ENCODE measurements at regions not wholly inside any gene's neighbourhood (a gene's known extent, or its start where the extent isn't known, plus 50 kb on each side); places are given as distances from the start of the nearest gene placed in this dataset.

DNA sequence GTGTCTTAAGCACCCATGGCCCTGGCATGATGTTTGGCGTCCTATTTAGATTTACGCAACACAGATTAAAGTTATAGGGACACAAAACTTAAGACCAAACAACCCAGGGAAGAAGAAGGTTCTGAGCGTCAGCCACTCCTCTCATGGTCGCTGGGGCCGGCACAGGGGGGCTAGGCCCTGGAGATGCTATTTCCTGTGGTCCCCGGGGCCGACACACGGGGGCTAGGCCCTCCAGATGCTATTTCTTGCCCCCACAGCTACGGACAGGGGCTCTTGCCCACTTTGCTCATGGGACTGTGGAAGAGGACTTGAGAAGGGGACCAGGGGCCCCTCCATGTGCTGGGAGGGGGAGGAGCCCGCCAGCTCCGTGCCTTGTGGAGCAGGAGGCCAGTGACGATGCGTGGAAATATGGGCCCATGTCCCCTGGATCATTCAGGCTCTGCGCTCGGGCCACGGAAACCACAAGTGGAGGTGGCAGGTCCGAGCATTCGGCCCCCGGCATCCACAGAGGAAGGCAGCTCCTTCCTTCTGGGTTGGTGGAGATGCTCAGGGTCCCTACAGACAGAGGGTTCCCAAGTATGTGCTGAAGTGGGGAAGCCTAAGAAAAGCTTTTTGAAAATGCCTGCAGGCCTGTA is 711.1 kb downstream of the BRD1 start:
- CTCF ChIA-PET: no interaction called here
- no peak for DNase-seq (ENCODE audit: low read depth, low spot score)
- Histone ChIP-seq H3K36me3 (ENCODE audit: control insufficient read depth, insufficient read depth, low read length) (no peaks in the 10 kb centered on the region), H3K9me3 (ENCODE audit: control insufficient read depth, insufficient read depth, low read depth, low read length) (no peaks in the 10 kb centered on the region), H3K27ac (ENCODE audit: low read length) (no peak overlapping the region), H3K4me3 (ENCODE audit: low read depth in 2 of 2, low read length in 2 of 2) (no peak overlapping the region), H3K27me3 (ENCODE audit: control insufficient read depth, insufficient read depth, low read length) (no peaks in the 10 kb centered on the region), H3K4me1 (ENCODE audit: control insufficient read depth, insufficient read depth, low read length) (no peaks in the 10 kb centered on the region)
- in situ Hi-C loops (cut with HindIII; ENCODE audit: low pct_unique_long_range_greater_than_20kb, low sequenced_read_pairs): no loop called here
- no peak for TF ChIP-seq SIN3A (IDR thresholded peaks at IDR 0.05; ENCODE audit: borderline replicate concordance, insufficient read depth, low read depth, low read length)
- TF ChIP-seq, protein P1, sequence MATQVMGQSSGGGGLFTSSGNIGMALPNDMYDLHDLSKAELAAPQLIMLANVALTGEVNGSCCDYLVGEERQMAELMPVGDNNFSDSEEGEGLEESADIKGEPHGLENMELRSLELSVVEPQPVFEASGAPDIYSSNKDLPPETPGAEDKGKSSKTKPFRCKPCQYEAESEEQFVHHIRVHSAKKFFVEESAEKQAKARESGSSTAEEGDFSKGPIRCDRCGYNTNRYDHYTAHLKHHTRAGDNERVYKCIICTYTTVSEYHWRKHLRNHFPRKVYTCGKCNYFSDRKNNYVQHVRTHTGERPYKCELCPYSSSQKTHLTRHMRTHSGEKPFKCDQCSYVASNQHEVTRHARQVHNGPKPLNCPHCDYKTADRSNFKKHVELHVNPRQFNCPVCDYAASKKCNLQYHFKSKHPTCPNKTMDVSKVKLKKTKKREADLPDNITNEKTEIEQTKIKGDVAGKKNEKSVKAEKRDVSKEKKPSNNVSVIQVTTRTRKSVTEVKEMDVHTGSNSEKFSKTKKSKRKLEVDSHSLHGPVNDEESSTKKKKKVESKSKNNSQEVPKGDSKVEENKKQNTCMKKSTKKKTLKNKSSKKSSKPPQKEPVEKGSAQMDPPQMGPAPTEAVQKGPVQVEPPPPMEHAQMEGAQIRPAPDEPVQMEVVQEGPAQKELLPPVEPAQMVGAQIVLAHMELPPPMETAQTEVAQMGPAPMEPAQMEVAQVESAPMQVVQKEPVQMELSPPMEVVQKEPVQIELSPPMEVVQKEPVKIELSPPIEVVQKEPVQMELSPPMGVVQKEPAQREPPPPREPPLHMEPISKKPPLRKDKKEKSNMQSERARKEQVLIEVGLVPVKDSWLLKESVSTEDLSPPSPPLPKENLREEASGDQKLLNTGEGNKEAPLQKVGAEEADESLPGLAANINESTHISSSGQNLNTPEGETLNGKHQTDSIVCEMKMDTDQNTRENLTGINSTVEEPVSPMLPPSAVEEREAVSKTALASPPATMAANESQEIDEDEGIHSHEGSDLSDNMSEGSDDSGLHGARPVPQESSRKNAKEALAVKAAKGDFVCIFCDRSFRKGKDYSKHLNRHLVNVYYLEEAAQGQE (IDR thresholded peaks at IDR 0.05; ENCODE audit: insufficient read depth in 1 of 2, low read depth in 2 of 2, low read length in 1 of 2): no peak
- TF ChIP-seq POLR2AphosphoS5 (IDR thresholded peaks at IDR 0.05; ENCODE audit: low read depth, low read length): no peak
- TF ChIP-seq TCF7L2 (IDR thresholded peaks at IDR 0.05; ENCODE audit: low read depth, low read length): no peak
- TF ChIP-seq, protein P2, sequence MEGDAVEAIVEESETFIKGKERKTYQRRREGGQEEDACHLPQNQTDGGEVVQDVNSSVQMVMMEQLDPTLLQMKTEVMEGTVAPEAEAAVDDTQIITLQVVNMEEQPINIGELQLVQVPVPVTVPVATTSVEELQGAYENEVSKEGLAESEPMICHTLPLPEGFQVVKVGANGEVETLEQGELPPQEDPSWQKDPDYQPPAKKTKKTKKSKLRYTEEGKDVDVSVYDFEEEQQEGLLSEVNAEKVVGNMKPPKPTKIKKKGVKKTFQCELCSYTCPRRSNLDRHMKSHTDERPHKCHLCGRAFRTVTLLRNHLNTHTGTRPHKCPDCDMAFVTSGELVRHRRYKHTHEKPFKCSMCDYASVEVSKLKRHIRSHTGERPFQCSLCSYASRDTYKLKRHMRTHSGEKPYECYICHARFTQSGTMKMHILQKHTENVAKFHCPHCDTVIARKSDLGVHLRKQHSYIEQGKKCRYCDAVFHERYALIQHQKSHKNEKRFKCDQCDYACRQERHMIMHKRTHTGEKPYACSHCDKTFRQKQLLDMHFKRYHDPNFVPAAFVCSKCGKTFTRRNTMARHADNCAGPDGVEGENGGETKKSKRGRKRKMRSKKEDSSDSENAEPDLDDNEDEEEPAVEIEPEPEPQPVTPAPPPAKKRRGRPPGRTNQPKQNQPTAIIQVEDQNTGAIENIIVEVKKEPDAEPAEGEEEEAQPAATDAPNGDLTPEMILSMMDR (IDR thresholded peaks at IDR 0.05): no peak
- POLR2A ChIA-PET: no interaction called here
- no TSS peak for BruUV-seq (replicated peaks)
- intact Hi-C loops (cut with micrococcal nuclease; ENCODE audit: unreplicated experiment): no loop called here
- ATAC-seq: no peak

DNA sequence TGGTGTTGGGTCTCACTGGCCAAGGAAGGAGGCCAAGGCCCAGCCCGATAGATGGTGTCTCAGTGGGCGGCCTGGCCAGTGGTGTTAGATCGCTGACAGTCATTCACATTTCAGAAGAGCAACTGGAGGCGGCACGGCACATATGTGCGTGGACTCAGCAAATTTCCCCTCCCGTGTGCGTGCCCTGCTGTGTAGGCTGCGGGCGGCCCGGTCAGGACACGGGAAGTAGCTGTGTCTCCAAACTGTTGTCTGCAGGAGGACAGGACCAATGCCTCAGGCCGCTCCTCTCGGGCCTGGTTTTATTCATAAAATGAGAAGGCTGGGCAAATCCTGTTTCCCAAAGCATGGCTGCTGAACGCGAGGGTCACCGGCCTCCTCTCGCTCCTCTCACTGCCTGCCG is 711.7 kb downstream of the BRD1 start:
- CTCF ChIA-PET: no interaction called here
- ATAC-seq (no peak), DNase-seq (ENCODE audit: low read depth, low spot score) (no peak)
- H3K4me1 ChIP-seq (ENCODE audit: control insufficient read depth, insufficient read depth, low read length): no peaks in the 10 kb centered on the region
- H3K4me3 ChIP-seq (ENCODE audit: low read depth in 2 of 2, low read length in 2 of 2): no peak overlapping the region
- in situ Hi-C loops (cut with HindIII; ENCODE audit: low pct_unique_long_range_greater_than_20kb, low sequenced_read_pairs): no loop called here
- no peaks in the 10 kb centered on the region for H3K9me3 ChIP-seq (ENCODE audit: control insufficient read depth, insufficient read depth, low read depth, low read length)
- BruUV-seq (replicated peaks): no TSS peak
- H3K36me3 ChIP-seq (ENCODE audit: control insufficient read depth, insufficient read depth, low read length): no peaks in the 10 kb centered on the region
- intact Hi-C loops (cut with micrococcal nuclease; ENCODE audit: unreplicated experiment): no loop called here
- no peaks in the 10 kb centered on the region for H3K27me3 ChIP-seq (ENCODE audit: control insufficient read depth, insufficient read depth, low read length)
- no peak overlapping the region for H3K27ac ChIP-seq (ENCODE audit: low read length)
- POLR2A ChIA-PET: no interaction called here
- TF ChIP-seq SIN3A (IDR thresholded peaks at IDR 0.05; ENCODE audit: borderline replicate concordance, insufficient read depth, low read depth, low read length) (no peak), POLR2AphosphoS5 (IDR thresholded peaks at IDR 0.05; ENCODE audit: low read depth, low read length) (no peak)
- TF ChIP-seq, protein P1 (IDR thresholded peaks at IDR 0.05; ENCODE audit: insufficient read depth in 1 of 2, low read depth in 2 of 2, low read length in 1 of 2): no peak

All from Panc1 (cell line).